Thyroid gland (tissue), 4 donors: ENCODE measurements at regions not wholly inside any gene's neighbourhood (a gene's known extent, or its start where the extent isn't known, plus 50 kb on each side); places are given as distances from the start of the nearest gene placed in this dataset.

Experiments
- CTCF ChIP-seq, 6 experiments: fragments of 200-600 bp in 3 of 6; fragments of 450-650 bp in 3 of 6; sonication (generic) in 3 of 6; IDR thresholded peaks; one replicate each; pipeline ENCODE4 v1.5.1; 2016 to 2019; ENCODE audit warnings: antibody characterized with exemption in 6 of 6, mild to moderate bottlenecking in 2 of 6, inconsistent platforms in 1 of 6, moderate library complexity in 1 of 6
- POLR2A ChIP-seq, 2 donors: fragments of 450-650 bp; IDR thresholded peaks; one replicate each; pipeline ENCODE4 v1.6.1; 2017; ENCODE audit warnings: antibody characterized with exemption in 2 of 2, mild to moderate bottlenecking in 2 of 2, moderate library complexity in 1 of 2

GRCh38 chr1:104868794-104869193 lies 1119.1 kb downstream of the AMY1C start:
- TF ChIP-seq POLR2A (IDR thresholded peaks at IDR 0.05): no peak
- TF ChIP-seq CTCF (IDR thresholded peaks at IDR 0.05): no peak
